HG03575 (cell line): ENCODE measurements at regions not wholly inside any gene's neighbourhood (a gene's known extent, or its start where the extent isn't known, plus 50 kb on each side); places are given as distances from the start of the nearest gene placed in this dataset.

ENCODE experiments used
- ATAC-seq: cut with Tn5 transposase; IDR thresholded peaks from one replicate; pipeline ENCODE4 v1.9.1; 2021; ENCODE audit not compliant: unreplicated experiment, insufficient number of reproducible peaks, low FRiP score; ENCODE audit errors: extremely low read depth

- ATAC-seq: no peak
These were observed 91.3 kb upstream of the PRR23E start for GRCh38 chr3:127101411-127102187.

- ATAC-seq: no peak
These were observed 90.8 kb upstream of the PRR23E start for GRCh38 chr3:127102188-127102520.

DNA sequence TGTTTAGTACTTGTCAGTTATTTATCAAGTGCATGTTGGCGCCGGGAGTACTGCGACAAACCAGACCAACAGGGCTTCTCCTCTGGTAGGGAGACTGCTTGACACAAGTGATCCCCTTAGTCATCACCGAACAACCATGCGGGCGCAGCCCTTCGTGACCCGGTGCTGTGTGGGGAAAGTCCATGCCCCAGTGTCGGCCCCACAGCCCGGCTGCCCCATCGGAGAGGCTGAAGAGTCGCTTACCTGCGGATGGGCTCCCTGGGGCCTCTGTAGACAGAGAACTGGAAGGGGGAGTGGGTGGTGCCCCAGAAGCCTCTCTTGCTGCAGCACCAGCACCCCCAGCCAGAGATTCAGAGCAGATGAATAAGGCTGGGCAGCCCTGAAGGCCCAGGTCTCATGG is 90.3 kb upstream of the PRR23E start:
- ATAC-seq: no peak

GRCh38 chr3:127103080-127103479 is 89.9 kb upstream of the PRR23E start:
- ATAC-seq: no peak

DNA sequence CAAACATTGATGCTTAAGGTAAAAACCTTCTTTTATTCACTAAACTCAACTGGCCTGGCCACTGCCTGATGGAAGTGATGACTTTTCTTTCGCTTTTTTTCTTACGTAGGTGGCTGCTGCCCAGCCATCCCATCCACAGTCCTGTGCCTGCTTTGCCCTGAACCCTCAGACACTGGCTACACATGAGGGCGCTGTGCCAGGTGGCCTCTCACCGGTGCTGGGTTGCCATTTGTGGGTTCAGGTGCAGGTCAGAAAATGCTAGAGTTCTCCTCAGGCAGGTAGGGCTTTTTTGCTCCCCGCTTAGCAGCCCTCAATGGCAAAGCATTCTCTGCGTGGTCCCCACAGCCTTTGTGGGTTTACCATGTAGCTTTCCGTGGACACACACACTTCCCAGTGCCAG is 88.3 kb upstream of the PRR23E start:
- no peak for ATAC-seq

DNA sequence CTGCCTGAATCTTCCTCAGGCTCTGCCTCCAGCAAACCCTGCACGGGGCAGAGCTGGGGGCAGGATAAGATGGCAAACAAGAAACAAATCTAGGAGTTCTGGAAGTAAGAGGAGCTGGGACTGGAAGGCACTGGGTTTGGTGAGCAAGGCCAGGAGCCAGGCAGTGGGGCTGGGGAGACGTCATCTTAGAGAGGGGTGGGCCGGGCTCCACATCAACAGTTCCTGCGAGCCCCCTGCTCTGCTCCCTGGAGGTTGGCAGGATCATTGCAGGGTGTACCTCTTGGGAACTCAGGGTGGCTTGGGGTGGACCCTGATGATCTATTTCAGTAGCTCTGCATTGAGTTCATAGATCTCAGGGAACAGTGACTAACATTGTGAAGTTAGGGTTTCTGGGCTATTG is 87.3 kb upstream of the PRR23E start:
- no peak for ATAC-seq

- no peak for ATAC-seq
These were observed 86.9 kb upstream of the PRR23E start for GRCh38 chr3:127106053-127106452.

GRCh38 chr3:127106456-127106855 is 86.5 kb upstream of the PRR23E start:
- ATAC-seq: no peak

- no peak for ATAC-seq
These were observed 85.9 kb upstream of the PRR23E start for GRCh38 chr3:127107002-127107401.

- no peak for ATAC-seq
These were observed 85.2 kb upstream of the PRR23E start for GRCh38 chr3:127107491-127108375.

DNA sequence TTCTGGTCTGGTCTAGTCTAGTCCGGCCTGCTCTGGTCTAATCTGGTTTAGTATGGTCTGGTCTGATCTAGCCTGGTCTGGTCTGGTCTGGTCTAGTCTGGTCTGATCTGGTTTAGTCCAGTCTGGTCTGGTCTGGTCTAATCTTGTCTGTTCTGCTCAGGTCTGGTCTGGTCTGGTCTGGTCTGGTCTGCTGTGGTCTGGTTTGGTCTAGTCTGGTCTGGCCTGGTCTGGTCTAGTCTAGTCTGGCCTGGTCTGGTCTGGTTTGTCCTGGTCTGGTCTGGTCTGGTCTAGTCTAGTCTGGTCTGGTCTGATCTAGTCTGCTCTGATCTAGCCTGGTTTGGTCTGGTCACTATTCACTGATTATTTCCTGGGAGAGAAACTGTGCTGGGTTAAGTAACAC is 84.1 kb upstream of the PRR23E start:
- no peak for ATAC-seq

DNA sequence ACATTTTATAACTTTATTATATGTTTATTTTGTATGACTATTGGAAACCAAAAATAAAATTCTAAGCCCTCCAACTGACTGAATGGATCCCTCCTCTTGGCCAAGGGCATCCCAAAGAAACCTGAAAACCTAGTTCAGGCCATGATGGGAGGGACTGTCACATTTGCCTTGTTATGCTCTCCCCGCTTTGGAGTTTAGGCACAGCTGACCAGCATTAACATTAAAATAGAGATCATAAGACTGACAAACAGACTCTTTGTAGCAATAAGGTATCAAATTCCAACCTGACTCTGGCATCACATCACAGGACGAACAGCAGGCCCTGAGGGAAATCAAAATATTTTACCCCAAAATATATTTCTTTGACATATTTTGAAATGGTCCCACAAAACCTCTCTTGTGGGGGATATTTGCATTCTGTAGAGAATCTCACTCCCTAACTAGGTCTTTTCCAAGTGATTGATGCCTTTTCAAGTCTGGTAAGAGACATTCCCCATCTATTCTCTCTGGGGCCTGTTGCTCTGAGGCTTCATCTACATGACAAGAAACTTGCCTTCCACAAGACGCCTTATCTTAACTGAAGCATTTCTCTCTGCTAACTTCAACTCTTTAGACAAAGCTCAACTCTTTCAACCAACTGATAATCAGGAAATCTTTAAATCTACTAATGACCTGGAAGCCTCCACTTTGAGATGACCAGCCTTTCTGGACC is 81.8 kb upstream of the PRR23E start:
- no peak for ATAC-seq

DNA sequence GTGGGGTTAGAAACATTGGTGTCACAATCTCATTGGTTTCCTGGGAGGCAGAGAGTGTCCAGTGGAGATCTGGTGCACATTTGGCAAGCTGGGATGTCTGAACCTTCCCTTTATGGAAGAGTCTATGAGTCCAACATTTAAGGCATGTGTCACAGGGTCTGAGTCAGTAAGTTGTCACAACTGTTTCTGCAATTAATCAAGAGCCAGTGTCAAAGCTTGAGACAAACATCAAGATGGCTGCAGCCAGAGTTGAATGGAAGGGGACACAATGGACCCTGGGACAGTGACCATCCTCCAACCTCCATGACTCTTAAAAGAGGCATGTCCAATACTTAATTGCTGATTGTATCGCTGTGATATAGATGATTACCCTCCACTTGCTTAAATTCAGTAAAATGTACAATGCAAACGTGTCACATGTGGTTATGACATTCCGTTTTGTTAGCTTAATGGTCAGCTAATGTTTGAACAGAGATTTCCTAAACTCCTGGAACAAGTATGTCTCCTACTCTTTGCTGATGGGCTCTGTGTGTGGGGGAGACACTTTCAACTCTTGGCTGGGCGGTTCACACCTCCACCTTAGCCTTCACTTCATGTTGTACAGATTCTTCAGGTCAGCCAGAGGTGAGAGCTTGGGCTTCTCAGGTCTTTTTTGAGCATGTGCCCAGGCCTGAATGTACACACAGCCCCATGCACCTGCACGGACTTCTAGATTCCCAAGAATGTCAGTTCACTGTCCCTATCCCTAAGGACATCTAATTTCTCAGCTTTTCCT is 79.9 kb upstream of the PRR23E start:
- no peak for ATAC-seq

GRCh38 chr3:127113571-127113891 is 79.4 kb upstream of the PRR23E start:
- no peak for ATAC-seq

GRCh38 chr3:127114337-127115070 is 78.4 kb upstream of the PRR23E start:
- no peak for ATAC-seq

GRCh38 chr3:127115691-127116351 is 77.1 kb upstream of the PRR23E start:
- no peak for ATAC-seq

GRCh38 chr3:127118366-127118765 is 74.6 kb upstream of the PRR23E start:
- no peak for ATAC-seq
